Parathyroid adenoma (tissue), 2 donors: ENCODE measurements at regions not wholly inside any gene's neighbourhood (a gene's known extent, or its start where the extent isn't known, plus 50 kb on each side); places are given as distances from the start of the nearest gene placed in this dataset.
"Not testable (repeated sequence)": the region's sequence is repeated elsewhere in the genome, so short reads cannot be mapped to it uniquely, and the experiment has no call there.

Experiments used
- H2AFZ ChIP-seq: fragments of 300-600 bp; sonication (generic); one replicate; pipeline ENCODE4 v1.7.0; 2017; ENCODE audit warnings: antibody characterized with exemption, mild to moderate bottlenecking
- H3K27ac ChIP-seq: fragments of 300-600 bp; sonication (generic); one replicate; pipeline ENCODE4 v1.7.0; 2017
- H3K27me3 ChIP-seq: fragments of 300-600 bp; sonication (generic); one replicate; pipeline ENCODE4 v1.7.0; 2017; ENCODE audit warnings: low read length; ENCODE audit not compliant: control insufficient read depth, insufficient read depth
- H3K36me3 ChIP-seq: fragments of 300-600 bp; sonication (generic); one replicate; pipeline ENCODE4 v1.7.0; 2017; ENCODE audit warnings: low read length; ENCODE audit not compliant: control insufficient read depth, insufficient read depth
- H3K4me1 ChIP-seq: fragments of 300-600 bp; sonication (generic); one replicate; pipeline ENCODE4 v1.7.0; 2017; ENCODE audit warnings: control low read depth
- H3K4me2 ChIP-seq: fragments of 300-600 bp; sonication (generic); one replicate; pipeline ENCODE4 v1.7.0; 2017; ENCODE audit warnings: low read length
- H3K4me3 ChIP-seq: fragments of 300-600 bp; sonication (generic); one replicate; pipeline ENCODE4 v1.7.0; 2017; ENCODE audit warnings: low read depth, low read length
- H3K79me2 ChIP-seq: fragments of 300-600 bp; sonication (generic); one replicate; pipeline ENCODE4 v1.7.0; 2017; ENCODE audit warnings: control low read depth
- H3K9ac ChIP-seq: fragments of 300-600 bp; sonication (generic); one replicate; pipeline ENCODE4 v1.7.0; 2017; ENCODE audit warnings: mild to moderate bottlenecking
- H3K9me3 ChIP-seq: fragments of 300-600 bp; sonication (generic); one replicate; pipeline ENCODE4 v1.7.0; 2017; ENCODE audit warnings: low read length; ENCODE audit not compliant: control insufficient read depth
- CTCF ChIP-seq: fragments of 300-600 bp; sonication (generic); IDR thresholded peaks from one replicate; pipeline ENCODE4 v1.7.0; 2017; ENCODE audit warnings: antibody characterized with exemption, mild to moderate bottlenecking
- donor health status: primary hyperparathyroidism.

GRCh38 chr3:137582484-137582883 lies 181.6 kb upstream of the SOX14 start:
- no peak overlapping the region for H2AFZ ChIP-seq
- no peaks in the 10 kb centered on the region for H3K27me3 ChIP-seq
- no peaks in the 10 kb centered on the region for H3K79me2 ChIP-seq
- no peaks in the 10 kb centered on the region for H3K4me1 ChIP-seq
- H3K9me3 ChIP-seq, result no peaks in the 10 kb centered on the region
- TF ChIP-seq CTCF, result no peak
- H3K36me3 ChIP-seq, result no peaks in the 10 kb centered on the region
- no peak overlapping the region for H3K9ac ChIP-seq
- no peak overlapping the region for H3K27ac ChIP-seq
- no peak overlapping the region for H3K4me2 ChIP-seq
- no peak overlapping the region for H3K4me3 ChIP-seq

- H3K27me3 ChIP-seq, result no peaks in the 10 kb centered on the region
- no peak overlapping the region for H3K4me3 ChIP-seq
- H3K9me3 ChIP-seq, result no peaks in the 10 kb centered on the region
- no peak overlapping the region for H3K4me2 ChIP-seq
- no peak overlapping the region for H2AFZ ChIP-seq
- H3K4me1 ChIP-seq, result no peaks in the 10 kb centered on the region
- H3K36me3 ChIP-seq, result no peaks in the 10 kb centered on the region
- no peak overlapping the region for H3K27ac ChIP-seq
- no peak for TF ChIP-seq CTCF
- no peak overlapping the region for H3K9ac ChIP-seq
- H3K79me2 ChIP-seq, result no peaks in the 10 kb centered on the region
These were observed 180.9 kb upstream of the SOX14 start for GRCh38 chr3:137583256-137583655.

GRCh38 chr3:137588871-137589270 lies 175.2 kb upstream of the SOX14 start:
- H3K4me2 ChIP-seq, result no peak overlapping the region
- no peak overlapping the region for H3K9ac ChIP-seq
- no peak overlapping the region for H2AFZ ChIP-seq
- H3K4me3 ChIP-seq, result no peak overlapping the region
- no peaks in the 10 kb centered on the region for H3K79me2 ChIP-seq
- TF ChIP-seq CTCF, result no peak
- no peaks in the 10 kb centered on the region for H3K27me3 ChIP-seq
- no peaks in the 10 kb centered on the region for H3K36me3 ChIP-seq
- no peak overlapping the region for H3K27ac ChIP-seq
- no peaks in the 10 kb centered on the region for H3K9me3 ChIP-seq
- H3K4me1 ChIP-seq, result no peaks in the 10 kb centered on the region

GRCh38 chr3:137595415-137595814 lies 168.7 kb upstream of the SOX14 start:
- not testable (repeated sequence) for H3K79me2 ChIP-seq, H3K9ac ChIP-seq, H3K36me3 ChIP-seq, H3K27ac ChIP-seq, H3K4me3 ChIP-seq, H3K4me1 ChIP-seq, H3K27me3 ChIP-seq, H3K4me2 ChIP-seq, H2AFZ ChIP-seq, H3K9me3 ChIP-seq

- TF ChIP-seq CTCF, result no peak
- Histone ChIP-seq H2AFZ (no peak overlapping the region), H3K9me3 (no peaks in the 10 kb centered on the region), H3K4me1 (no peaks in the 10 kb centered on the region), H3K4me3 (no peak overlapping the region), H3K79me2 (no peaks in the 10 kb centered on the region), H3K27ac (no peak overlapping the region), H3K9ac (no peak overlapping the region), H3K36me3 (no peaks in the 10 kb centered on the region), H3K27me3 (no peaks in the 10 kb centered on the region), H3K4me2 (no peak overlapping the region)
These were observed 153.4 kb upstream of the SOX14 start for GRCh38 chr3:137610723-137611122.
